EL (cell line): ENCODE measurements at regions not wholly inside any gene's neighbourhood (a gene's known extent, or its start where the extent isn't known, plus 50 kb on each side); places are given as distances from the start of the nearest gene placed in this dataset.

ENCODE experiments used
- DNase-seq: peaks from one replicate; pipeline ENCODE4 v3.0.0-alpha.2; 2016

DNA sequence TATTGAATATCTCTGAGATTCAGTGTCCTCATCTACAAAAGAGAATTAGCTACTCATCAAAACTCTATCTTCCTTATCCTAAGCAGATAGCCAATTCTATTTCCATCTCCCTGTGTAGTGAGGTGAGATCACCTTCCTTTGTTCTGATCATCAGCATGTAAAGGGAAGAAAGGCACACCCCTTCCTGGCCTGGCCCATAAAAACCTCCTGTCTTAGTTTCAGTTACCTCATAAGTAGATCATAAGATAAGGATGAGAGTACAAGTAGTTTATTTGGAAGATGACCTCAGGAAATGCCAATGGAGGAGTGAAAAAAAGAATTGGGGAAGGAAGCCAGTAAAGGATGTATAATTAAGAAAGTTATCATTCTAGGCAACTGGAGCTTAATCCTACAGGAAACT, 114.5 kb upstream of the GADL1 start:
- DNase-seq = peak; percentile 56

DNA sequence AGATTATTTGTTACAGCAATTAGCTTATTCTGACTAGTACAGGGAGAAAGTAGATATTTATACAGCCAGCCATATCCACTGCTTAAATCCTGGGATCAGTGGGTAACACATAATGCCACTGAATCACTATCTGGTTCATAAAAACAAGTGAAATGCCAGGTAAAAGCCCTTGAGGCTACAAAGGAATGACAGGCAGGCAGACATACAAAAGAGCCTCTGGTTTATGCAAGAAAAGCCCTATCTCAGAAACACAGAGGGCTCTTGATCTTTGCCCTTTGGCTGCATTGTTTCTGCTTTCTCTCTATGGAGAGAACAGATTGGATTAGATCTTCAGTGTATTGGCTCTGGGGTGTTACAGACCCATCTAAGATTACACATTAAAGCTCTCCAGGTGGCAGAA, 115.4 kb upstream of the GADL1 start:
- DNase-seq = no peak

GRCh38 chr3:31010491-31010890, 116.0 kb upstream of the GADL1 start:
- peak; percentile 61 for DNase-seq

DNA sequence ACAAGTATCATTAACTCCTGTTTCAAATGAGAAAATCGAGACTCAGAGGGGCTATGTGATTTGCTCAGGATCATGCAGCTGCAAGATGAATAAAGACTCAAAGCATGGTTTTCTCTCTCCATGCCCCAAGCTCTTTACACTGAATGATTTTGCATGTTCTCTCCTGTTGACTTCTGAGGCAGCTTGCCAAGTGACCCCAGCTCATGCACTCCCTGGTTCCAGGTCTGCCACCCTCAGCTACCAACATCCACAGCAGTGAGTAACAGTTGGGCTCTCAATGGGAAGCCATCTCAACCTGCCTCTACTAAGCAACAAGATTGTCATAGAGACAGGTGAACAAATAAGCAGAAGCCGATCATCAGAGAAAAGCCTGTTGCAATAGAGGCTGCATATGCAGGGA, 116.9 kb upstream of the GADL1 start:
- no peak for DNase-seq

- DNase-seq = no peak
These were observed 118.6 kb upstream of the GADL1 start for GRCh38 chr3:31013090-31013489.

DNA sequence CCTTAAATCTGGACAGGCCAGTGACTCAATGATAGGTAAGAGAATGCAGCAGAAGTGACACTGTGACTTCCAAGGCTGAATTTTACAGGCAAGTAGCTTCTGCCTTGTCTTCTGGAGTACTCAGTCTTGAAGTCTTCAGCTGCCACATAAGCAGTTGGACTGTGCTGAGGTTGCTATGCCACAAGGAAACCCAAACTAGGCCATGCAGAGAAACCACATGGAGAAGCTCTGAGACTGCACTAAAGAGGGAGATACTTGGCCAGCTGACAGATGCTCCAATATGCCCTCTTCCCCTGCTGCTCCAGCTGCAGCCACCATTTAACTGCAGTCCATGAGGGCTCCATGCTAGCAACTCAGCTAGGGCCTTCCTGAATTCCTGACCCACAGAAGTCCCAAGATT, 119.4 kb upstream of the GADL1 start:
- DNase-seq = no peak

DNA sequence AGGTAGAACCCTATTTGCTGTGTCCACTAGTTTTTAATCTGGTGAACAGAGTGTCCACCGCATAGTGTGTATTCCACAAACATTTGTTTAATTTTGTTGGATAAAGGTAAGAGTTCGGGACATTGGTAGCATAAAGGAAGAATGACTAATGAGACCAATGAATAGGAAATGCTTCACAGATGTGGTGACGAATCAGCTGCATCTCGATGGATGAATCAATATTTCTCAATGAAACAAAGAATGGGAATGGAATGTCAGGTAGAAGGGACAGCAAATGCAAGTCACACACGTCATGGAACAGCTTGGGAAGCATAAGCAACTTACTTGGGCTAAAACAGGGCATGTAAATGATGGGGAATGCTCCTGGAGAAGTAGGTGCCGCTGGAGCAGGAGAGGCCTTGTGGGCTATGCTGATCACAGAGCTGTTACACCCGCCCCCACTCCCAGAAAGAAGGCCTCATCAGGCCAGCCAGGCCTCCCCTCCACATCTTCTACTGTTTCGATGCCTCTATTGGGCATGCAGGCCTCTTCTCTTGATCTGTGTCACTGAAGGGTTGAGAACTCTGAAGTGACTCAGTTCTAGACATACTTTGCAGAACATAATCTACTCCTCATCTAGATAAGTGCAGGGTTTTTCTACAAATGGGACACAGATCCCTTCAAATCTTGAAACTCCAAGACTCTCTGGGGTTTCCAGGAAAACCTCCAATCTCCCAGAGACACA, 120.0 kb upstream of the GADL1 start:
- DNase-seq = peak; percentile 55

- DNase-seq = no peak
These were observed 121.7 kb upstream of the GADL1 start for GRCh38 chr3:31016196-31016595.

DNA sequence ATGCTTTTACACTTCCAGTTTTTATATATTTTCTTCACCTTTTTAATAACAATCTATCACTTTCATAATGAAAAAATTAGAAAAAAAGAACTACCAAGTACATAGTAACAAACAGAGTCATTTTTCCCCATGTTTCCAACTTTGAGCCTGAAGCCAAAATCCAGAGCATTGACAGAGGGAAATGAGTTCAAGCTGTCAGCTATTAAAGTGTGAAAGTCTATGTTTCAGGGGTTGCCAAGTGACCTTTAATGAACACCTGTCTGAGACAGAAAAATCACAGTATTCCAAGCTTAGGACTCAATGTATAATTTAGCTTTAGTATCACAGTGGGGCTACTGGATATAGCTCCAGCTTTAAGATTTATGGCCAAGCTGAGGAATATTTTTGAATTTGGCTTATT, 128.3 kb upstream of the GADL1 start:
- no peak for DNase-seq

DNA sequence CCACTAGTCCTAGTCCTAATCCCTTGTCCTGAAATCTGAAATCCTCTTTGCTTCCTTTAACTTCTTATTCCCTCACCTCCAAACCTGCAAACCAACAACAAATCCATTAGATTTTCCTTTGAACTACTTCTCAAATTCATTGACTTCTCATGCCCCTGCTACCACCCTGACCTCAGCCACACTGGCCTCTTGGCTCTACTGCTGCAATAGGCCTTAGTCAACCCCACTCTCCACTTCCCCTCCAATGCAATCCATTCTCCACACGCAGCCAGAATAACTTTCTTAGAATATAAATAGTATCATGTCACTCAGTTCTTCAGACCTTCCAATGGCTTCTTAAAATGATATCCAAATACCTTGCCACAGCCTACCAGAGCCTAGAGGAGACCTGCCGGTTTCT, 131.1 kb upstream of the GADL1 start:
- DNase-seq = no peak

- DNase-seq = no peak
These were observed 132.8 kb upstream of the GADL1 start for GRCh38 chr3:31027191-31027761.

DNA sequence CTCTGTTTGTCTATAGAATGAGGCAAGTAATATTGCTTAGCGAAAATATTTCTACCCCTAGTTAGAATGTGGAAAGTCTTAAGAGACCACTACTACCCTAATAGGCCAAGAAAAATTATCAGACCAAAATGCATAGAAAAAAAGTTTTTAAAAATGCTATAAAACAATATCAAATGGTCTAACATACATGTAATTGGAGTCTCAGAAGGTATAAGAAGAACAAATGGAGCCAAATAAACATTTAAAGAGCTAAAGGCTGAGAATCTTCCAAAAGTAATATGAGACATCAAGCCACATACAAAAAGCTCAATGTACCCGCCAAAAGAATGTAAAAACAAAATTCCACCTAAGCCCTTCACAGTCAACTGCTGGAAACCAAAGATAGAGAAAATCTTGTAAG, 133.5 kb upstream of the GADL1 start:
- no peak for DNase-seq

DNA sequence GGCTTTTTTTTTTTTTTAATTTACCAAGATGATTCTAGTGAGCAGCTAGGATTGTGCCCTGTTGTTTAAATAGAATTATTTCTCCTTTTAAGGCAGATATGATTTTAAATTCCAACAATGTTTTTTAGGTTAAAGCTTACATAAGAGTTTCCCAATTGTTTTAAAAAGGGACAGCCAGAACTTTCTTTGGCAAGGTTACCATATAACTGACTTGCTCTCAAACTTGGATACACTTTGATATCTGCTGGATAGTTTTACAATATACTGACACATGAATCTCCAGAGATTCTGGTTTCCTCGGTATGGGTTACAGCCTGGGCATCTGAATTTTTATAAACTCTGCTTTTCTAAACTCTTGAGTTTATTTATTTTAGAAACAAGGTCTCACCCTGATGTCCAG, 134.3 kb upstream of the GADL1 start:
- DNase-seq = no peak

DNA sequence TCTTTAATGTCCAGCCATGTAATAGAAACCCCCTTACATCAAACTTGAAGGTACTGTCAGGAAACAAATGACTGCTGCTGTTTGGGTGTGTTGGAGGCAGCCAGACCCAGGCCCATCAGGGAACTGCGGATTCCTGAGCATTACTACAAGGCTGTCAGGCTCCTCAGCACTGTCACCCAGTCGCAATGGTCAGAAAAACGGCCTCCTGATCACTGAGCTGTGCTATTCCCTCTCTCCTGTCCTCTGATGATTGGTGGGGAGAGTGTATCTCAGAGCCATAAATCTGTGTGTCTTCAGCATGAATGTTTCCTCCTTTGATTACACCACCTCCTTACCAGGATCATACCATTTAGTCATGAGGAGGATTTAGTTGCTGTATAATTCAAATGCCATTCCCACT, 135.2 kb upstream of the GADL1 start:
- DNase-seq = no peak

DNA sequence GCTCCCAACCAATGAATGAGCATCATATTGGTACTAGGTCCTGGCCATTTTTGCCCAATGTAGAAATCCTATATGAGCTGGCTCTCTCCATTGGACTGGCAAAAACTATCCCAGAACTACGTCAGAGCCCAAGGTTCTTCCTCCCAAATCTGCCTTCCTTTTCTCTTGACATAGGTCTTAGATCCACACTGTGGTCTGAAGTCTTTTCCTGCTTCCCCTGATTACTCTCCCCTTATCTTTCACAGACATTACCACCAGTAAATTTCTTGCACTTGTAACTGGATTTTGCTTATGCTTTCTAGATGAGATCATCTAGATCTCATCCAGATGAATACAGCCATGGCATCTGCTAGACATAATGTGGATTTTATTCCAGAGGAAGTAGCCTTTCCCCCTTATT, 141.2 kb upstream of the GADL1 start:
- DNase-seq = peak; percentile 47

- DNase-seq = no peak
These were observed 143.8 kb upstream of the GADL1 start for GRCh38 chr3:31038086-31038739.

GRCh38 chr3:31039145-31039544, 144.7 kb upstream of the GADL1 start:
- no peak for DNase-seq

DNA sequence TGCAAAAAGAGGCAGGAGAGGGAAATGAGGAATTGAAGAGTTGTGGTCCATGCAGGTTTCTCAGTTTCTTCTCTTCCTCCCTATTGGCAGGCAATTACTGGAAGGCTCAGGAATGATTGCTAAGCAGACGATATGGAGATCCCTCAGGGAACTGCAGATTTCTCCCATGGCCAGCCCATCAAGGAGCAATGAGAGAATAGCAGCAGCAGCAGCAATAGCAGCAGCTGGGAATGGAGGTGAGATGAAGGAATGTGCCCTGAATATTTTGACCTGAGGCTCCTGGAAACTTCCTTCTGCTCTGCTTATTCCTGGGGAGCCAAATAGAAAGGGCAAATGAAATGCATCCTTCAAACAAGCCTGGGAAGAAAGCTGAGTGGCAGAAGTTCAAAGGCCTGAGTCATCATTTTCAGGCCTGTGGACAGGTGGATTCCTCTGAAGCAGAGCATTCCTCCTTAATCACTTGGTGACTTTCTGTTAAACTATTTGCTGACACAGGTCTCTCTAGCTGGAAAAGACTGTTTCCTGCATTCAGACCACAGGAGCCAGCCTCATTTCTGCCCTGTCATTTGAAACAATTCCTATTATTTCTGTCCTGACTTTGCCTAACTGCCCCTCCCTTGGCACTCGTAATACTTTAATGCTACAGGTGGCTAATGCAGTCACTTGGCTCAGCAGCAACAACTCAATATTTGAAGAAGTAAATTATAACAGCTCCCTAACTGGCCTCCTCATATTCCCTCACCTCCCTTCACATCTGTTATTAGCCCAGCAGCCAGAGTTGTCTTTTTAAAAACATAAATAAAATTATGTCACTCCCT, 146.9 kb upstream of the GADL1 start:
- peak; percentile 93 for DNase-seq

DNA sequence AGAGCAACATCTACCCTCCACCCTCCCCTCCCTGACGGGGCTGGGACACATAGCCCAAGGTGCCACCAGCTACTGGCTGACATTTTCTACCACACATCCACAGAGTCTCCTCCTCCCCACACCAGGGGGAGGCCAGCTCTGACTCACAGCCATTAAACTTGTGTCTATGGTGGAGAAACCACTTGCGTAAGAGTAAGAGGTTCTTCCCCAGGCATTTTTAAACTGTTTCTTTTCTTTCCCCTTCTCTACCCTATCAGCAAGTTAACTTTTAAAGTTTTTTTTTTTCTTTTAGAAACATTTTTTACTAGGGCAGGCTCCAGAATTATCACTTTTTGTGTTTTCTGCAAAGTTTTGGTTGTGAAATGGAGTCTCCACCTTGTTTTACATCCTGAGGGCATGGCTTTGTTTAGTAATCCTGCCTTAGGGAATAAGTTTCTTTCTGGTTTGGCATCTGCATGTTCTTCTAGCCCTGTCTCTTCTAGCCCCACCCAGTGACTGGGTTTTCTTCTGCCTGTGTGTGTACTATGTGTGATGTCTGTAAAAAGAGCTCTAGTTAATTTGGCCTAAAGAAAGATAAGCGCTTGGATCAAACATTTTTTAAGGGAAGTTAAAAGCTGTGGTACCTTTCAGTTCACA, 148.8 kb upstream of the GADL1 start:
- peak; percentile 66 for DNase-seq

DNA sequence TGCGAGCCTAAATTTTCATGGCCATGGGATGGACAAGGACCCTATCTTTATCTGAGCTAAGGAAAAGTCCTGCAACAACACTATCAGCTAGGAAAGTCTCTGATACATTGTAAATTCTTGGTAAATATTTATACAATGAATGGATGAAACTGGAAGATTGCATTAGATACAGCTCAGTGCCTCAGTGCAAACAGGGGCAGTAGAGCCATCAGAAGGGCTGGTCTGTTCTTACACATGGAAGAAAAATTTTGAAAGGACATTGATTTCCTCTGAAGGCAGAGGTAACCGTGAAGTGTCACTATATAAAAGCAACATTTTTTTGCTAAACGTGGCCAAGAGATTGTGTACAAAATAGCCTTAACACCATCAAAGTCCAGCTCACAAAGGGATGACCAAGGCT, 153.2 kb upstream of the GADL1 start:
- DNase-seq = no peak

- DNase-seq = no peak
These were observed 153.7 kb upstream of the GADL1 start for GRCh38 chr3:31048143-31048542.

- DNase-seq = no peak
These were observed 155.8 kb upstream of the GADL1 start for GRCh38 chr3:31050296-31050695.

DNA sequence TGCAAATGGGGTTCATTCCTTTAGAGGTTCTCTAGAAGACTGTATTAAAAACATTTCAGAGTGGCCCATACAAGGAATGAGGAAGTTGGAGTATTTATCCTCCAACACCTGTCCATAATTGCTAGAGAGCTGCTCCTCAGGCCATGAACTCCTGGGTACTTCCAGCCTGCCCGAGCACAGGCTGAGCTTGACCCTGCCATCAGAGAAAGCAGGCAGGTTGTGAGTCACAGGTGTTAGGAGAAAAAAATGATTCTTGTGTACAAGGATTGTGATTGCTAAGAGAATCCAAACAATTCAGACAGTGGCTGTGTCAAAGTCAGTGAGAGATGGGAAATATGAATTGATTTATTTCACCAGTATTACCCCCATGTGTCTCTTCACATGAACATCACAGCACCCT, 156.8 kb upstream of the GADL1 start:
- no peak for DNase-seq
